Nephron (organoid): ENCODE measurements at regions not wholly inside any gene's neighbourhood (a gene's known extent, or its start where the extent isn't known, plus 50 kb on each side); places are given as distances from the start of the nearest gene placed in this dataset.

Experiments used
- H3K27ac Mint-ChIP-seq, 3 experiments: 2 replicates each; pipeline ENCODE4 v1.8.0; 2020; ENCODE audit warnings: mixed read lengths in 3 of 3, mild to moderate bottlenecking in 2 of 3, moderate library complexity in 1 of 3
- H3K27me3 Mint-ChIP-seq: 2 replicates; pipeline ENCODE4 v1.8.0; 2021; ENCODE audit warnings: low read depth, mild to moderate bottlenecking, moderate library complexity, mixed read lengths
- H3K36me3 Mint-ChIP-seq: 2 replicates; pipeline ENCODE4 v1.8.0; 2020; ENCODE audit warnings: low read depth, mixed read lengths
- H3K4me1 Mint-ChIP-seq: 2 replicates; pipeline ENCODE4 v1.8.0; 2020; ENCODE audit warnings: mixed read lengths
- H3K4me3 Mint-ChIP-seq, 3 experiments: 2 replicates each; pipeline ENCODE4 v1.8.0; 2020; ENCODE audit warnings: mild to moderate bottlenecking in 3 of 3, mixed read lengths in 3 of 3, moderate library complexity in 2 of 3
- H3K9me3 Mint-ChIP-seq: 2 replicates; pipeline ENCODE4 v1.8.0; 2020; ENCODE audit warnings: mixed read lengths
- TF ChIP-seq, protein P1 (sequence below), 3 experiments: fragments of 200-600 bp; sonication (generic); IDR thresholded peaks; one replicate each; pipeline ENCODE4 v1.5.0; 2021; ENCODE audit warnings: antibody characterized with exemption in 3 of 3; ENCODE audit not compliant: unreplicated experiment in 3 of 3

DNA sequence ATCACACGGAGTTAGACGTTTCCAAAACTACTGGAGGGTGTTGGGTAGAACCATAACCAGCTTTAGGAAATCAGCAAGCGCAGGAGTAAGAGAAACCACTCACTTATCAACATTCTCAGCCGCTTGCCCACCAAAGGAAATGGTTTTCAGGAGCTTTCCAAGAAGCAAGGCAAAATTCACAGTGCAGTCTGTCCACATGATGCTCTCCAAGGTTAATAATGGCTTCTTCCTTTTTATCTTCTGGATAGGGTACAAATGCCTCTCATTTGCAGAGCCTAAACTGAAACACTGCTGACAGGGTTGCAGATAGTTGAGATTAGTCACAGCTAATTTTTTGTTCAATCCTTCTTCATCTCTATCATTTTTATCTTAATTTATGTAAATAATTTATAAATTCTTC, 705.4 kb downstream of the RAB28 start:
- Mint-ChIP-seq H3K9me3 (no peaks in the 10 kb centered on the region), H3K27me3 (no peaks in the 10 kb centered on the region), H3K27ac (no peak overlapping the region), H3K4me1 (no peaks in the 10 kb centered on the region), H3K4me3 (no peak overlapping the region), H3K36me3 (no peaks in the 10 kb centered on the region)
- TF ChIP-seq, protein P1, sequence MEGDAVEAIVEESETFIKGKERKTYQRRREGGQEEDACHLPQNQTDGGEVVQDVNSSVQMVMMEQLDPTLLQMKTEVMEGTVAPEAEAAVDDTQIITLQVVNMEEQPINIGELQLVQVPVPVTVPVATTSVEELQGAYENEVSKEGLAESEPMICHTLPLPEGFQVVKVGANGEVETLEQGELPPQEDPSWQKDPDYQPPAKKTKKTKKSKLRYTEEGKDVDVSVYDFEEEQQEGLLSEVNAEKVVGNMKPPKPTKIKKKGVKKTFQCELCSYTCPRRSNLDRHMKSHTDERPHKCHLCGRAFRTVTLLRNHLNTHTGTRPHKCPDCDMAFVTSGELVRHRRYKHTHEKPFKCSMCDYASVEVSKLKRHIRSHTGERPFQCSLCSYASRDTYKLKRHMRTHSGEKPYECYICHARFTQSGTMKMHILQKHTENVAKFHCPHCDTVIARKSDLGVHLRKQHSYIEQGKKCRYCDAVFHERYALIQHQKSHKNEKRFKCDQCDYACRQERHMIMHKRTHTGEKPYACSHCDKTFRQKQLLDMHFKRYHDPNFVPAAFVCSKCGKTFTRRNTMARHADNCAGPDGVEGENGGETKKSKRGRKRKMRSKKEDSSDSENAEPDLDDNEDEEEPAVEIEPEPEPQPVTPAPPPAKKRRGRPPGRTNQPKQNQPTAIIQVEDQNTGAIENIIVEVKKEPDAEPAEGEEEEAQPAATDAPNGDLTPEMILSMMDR (IDR thresholded peaks at IDR 0.05; ENCODE audit: unreplicated experiment in 3 of 3) = no peak

DNA sequence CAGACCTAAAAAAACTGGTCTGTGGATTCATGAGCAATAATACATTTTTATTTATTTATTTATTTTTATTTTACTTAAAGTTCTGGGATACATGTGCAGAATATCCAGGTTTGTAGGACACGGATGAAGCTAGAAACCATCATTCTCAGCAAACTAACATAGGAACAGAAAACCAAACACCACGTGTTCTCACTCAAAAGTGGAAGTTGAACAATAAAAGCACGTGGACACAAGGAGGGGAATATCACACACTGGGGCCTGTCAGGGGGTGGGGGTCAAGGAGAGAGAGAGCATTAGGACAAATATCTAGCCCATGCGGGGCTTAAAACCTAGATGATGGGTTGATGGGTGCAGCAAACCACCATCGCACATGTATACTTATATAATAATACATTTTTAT, 705.9 kb downstream of the RAB28 start:
- Mint-ChIP-seq H3K4me3 (no peak overlapping the region), H3K36me3 (no peaks in the 10 kb centered on the region), H3K4me1 (no peaks in the 10 kb centered on the region), H3K27ac (no peak overlapping the region), H3K9me3 (no peaks in the 10 kb centered on the region), H3K27me3 (no peaks in the 10 kb centered on the region)
- TF ChIP-seq, protein P1 (IDR thresholded peaks at IDR 0.05; ENCODE audit: unreplicated experiment in 3 of 3) = no peak

DNA sequence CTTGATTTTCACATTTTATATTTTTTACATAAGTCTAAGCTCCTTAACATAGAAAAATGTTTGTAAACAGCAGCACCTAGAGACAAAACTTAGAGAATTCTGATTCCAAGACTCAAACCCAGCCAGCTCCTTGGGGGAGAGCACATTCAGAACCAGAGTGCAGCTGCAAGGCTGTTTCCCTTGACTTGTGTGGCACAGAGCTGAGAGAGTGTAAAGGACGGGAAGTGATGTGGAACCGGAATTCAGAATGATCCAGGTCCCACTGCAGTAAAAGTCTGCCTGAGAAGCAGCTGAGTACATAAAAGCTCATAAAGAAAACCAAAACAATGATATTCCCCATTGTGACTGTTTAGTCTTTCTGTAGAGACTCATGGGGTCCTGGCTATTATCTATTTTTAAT, 713.8 kb downstream of the RAB28 start:
- no peaks in the 10 kb centered on the region for H3K4me1 Mint-ChIP-seq
- H3K27ac Mint-ChIP-seq = no peak overlapping the region

DNA sequence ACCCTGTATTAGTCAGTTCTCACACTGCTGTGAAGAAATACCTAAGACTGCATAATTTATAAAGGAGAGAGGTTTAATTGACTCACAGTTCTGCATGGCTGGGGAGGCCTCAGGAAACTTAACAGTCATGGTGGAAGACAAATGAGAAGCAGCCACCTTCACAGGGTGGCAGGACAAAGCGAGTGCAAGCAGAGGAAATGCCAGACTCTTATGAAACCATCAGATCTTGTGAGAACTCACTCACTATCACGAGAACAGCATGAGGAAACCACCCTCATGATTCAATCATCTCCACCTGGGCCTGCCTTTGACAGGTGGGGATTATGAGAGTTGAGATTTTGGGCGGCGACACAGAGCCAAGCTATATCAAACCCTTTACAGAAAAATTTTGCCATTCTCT, 722.4 kb downstream of the RAB28 start:
- H3K27ac Mint-ChIP-seq = no peak overlapping the region
- H3K4me3 Mint-ChIP-seq = no peak overlapping the region
- H3K9me3 Mint-ChIP-seq = no peaks in the 10 kb centered on the region
- H3K27me3 Mint-ChIP-seq = no peaks in the 10 kb centered on the region
- TF ChIP-seq, protein P1 (IDR thresholded peaks at IDR 0.05; ENCODE audit: unreplicated experiment in 3 of 3) = no peak
- H3K4me1 Mint-ChIP-seq = no peaks in the 10 kb centered on the region
- no peaks in the 10 kb centered on the region for H3K36me3 Mint-ChIP-seq

More for the DNA sequence above, 713.8 kb downstream of the RAB28 start:
- no peaks in the 10 kb centered on the region for H3K27me3 Mint-ChIP-seq
- H3K4me3 Mint-ChIP-seq = no peak overlapping the region
- H3K9me3 Mint-ChIP-seq = no peaks in the 10 kb centered on the region
- H3K36me3 Mint-ChIP-seq = no peaks in the 10 kb centered on the region
- TF ChIP-seq, protein P1 (IDR thresholded peaks at IDR 0.05; ENCODE audit: unreplicated experiment in 3 of 3) = no peak

DNA sequence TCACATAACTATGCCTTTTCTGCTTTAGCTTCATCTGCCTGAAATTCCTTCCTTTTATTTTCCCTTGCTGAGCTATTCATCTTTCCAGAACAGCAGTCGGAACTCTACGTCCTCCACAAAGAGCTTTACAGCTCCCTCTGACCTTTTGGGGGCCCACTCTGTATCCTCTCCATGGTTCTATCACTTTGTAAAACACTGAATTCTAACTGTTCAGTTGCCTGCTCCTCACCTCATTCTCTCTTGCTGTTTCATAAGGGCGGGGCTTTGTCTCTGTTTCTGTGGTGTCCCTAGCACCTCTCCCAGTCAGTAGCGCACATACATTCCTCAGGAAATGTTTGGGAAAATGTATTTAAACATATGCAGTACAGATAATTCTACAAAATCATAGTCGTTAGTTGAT, 737.0 kb downstream of the RAB28 start:
- H3K36me3 Mint-ChIP-seq = no peaks in the 10 kb centered on the region
- H3K4me1 Mint-ChIP-seq = peaks cover 5% of the 10 kb centered on the region
- no peak overlapping the region for H3K4me3 Mint-ChIP-seq
- no peaks in the 10 kb centered on the region for H3K27me3 Mint-ChIP-seq
- TF ChIP-seq, protein P1 (IDR thresholded peaks at IDR 0.05; ENCODE audit: unreplicated experiment in 3 of 3) = no peak
- H3K27ac Mint-ChIP-seq = no peak overlapping the region
- H3K9me3 Mint-ChIP-seq = no peaks in the 10 kb centered on the region

DNA sequence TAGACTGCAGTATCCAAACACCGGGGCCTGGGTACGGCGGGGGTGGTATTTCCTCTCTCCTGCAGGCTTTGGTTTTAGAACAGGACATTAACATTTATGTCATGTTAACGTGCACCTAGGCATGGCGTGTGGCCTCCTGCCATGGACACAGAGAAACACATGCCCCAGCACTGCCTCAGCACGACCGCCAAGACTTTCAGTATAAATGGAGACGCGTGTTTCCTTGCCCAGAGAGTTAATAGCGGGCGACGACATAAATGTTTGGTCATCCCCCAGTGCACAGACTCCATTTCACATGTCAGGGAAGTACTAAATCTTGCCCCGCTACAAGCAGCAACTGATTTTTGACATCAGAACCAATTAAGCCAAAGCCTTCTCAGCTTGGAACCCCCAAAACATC, 737.9 kb downstream of the RAB28 start:
- Mint-ChIP-seq H3K27me3 (no peaks in the 10 kb centered on the region), H3K4me3 (no peak overlapping the region), H3K36me3 (no peaks in the 10 kb centered on the region), H3K9me3 (no peaks in the 10 kb centered on the region), H3K4me1 (peaks cover 5% of the 10 kb centered on the region), H3K27ac (no peak overlapping the region)
- TF ChIP-seq, protein P1 (IDR thresholded peaks at IDR 0.05; ENCODE audit: unreplicated experiment in 3 of 3) = no peak
